T47D (cell line): ENCODE measurements at regions not wholly inside any gene's neighbourhood (a gene's known extent, or its start where the extent isn't known, plus 50 kb on each side); places are given as distances from the start of the nearest gene placed in this dataset.

Experiments used
- DNase-seq, 2 experiments: peaks; one replicate each; pipeline versions ENCODE4 v3.0.0 to v3.0.0-alpha.2; 2011 to 2012; ENCODE audit warnings: low read depth in 1 of 2, low spot score in 1 of 2
- JUND ChIP-seq: IDR thresholded peaks from 2 replicates; pipeline ENCODE4 v1.6.1; 2012; ENCODE audit warnings: low read depth
- in situ Hi-C: cut with HindIII; loops from 2 replicates; pipeline ENCODE4 v1.10.0; 2016; ENCODE audit warnings: low sequenced_read_pairs, low pct_unique_long_range_greater_than_20kb

- TF ChIP-seq JUND = no peak
- in situ Hi-C loops = no loop called here
- no peak for DNase-seq
Observed at GRCh38 chr16:66260522-66261254, 105.8 kb upstream of the CDH5 start.

DNA sequence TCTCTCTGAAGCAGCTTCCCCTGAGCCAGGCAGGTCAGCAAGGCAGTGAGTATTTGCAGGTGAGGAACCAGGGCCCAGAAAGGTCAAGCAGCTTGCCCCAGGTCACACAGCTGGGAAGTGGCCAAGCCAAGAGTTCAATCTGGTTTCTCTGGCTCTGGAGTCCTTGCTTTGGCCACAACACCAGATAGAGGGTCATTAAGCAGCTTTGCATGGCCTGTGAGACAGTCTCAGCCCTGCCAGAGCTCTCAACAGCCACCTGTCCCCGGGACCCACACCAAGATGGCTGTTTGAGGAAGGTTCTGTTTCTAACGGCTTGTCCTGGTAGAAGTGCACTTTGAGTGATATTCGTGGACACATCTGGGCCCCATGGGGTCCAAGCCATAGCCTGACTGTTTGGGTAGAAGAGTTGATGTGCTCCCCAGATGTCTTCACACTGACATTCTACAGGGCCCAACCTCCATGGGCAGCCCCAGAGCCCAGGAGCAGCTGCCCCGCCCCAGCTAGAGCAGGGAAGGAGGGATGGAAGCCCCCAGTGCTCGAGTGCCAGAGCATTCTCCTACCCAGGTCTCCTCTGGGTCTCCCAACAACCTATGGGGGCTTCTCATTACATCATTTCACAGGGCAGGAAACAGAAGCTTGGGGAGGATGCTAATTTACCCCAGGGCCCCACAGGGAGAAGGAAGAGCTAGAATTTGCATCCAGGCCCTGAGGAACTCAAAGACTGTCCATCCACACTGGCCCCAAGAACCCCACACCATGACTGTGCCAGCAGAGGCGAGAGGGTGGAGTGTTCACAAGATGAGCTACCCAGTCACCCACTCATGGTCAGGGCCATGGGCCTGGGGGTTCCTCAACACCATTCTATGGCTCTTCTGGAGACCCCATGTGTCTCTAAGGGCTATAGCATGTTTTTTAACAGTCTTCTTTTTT lies 107.3 kb upstream of the CDH5 start:
- in situ Hi-C loops = no loop called here
- TF ChIP-seq JUND = no peak
- no peak for DNase-seq

DNA sequence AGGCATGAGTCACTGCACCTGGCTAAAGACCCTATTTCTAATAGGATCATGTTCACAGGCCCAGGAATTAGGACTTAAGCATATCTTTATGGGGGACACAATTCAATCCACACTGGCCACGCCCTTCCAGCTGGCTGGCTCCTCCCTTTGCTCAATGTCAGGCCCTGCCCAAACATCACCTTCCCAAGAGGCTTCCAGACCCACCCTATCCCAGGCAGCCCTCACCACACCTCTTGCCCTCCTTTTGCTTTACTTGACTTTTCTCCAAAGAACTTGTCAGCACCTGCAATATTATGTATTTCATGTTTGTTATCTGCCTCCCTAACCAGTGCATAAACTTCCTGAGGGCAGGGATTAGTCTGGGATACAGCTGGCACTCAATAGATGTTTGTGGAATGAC lies 109.6 kb upstream of the CDH5 start:
- in situ Hi-C loops = no loop called here
- TF ChIP-seq JUND = no peak
- DNase-seq = no peak

DNA sequence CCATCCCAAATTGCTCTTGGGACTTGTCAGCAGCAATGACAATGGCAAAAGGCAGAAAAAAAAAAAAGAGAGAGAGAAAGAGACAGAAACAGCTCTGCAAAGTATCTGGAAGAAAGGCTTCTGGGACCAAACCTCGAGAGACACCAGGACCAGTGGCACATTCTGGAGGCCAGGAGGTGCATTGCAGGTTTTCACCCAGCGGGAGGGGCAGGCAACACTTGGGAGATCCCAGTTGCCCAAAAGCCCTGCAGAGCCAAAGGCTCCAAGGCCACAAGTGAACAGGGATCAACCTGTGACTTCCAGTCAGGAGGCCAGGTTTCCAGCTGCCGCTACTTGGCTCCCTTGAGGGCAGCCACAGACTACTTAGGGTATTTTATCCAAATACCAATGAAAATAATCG lies 110.8 kb upstream of the CDH5 start:
- DNase-seq = no peak
- TF ChIP-seq JUND = no peak
- in situ Hi-C loops = no loop called here

GRCh38 chr16:66254751-66255150 lies 111.7 kb upstream of the CDH5 start:
- in situ Hi-C loops = no loop called here
- no peak for DNase-seq
- TF ChIP-seq JUND = no peak

DNA sequence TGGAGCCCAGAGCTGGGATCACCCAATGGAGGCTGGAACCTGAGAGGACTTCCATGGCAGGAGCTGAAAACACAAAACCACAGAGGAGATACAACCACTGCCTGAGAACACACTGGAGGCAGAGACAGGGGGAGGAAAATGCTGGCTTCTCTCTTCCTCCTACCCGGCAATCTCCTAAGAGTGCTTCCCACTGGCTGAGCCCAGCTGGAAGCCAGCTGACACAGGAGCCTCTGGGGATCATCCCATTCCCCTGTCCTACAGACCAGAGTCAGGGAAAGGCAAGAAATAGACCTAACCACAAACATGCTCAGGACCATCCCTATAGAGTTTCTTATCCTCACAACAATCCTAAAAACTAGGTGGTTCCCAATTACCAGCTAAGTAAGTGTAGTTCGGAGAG lies 112.4 kb upstream of the CDH5 start:
- no peak for TF ChIP-seq JUND
- no peak for DNase-seq
- in situ Hi-C loops = no loop called here

DNA sequence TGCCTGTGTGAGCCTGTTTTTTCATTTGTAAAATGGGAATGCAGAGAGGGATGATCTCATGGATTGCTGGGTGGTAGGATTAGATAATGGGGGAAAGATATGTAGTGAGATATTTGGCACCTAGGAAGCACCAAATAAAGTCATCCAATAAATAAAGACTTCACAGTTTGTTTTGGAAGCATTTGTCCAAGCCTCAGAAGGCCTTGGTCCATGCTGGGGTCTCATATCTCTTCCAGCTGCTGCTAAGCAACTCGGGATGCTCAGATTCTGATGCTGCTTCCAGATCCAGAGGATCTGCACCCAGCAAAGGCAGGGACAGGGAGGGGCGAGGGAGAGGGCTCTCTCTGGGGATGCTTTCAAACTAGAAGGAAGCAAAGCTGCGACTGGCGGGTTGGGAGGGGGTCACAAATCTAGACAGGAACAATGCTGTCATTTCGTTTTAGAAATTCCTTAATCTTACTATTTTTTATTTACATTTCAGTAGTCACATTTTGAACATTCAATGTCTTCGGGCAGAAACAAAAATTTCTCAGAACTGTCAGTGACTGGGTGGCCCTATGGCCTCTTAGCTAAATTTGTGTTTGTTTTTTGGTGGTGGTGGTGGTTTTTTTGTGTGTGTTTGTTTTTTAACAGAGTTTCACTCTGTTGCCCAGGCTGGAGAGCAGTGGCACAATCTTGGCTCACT lies 114.9 kb upstream of the CDH5 start:
- in situ Hi-C loops = no loop called here
- no peak for TF ChIP-seq JUND
- DNase-seq = no peak

- in situ Hi-C loops = no loop called here
- no peak for TF ChIP-seq JUND
- no peak for DNase-seq
Observed at GRCh38 chr16:66250686-66251431, 115.6 kb upstream of the CDH5 start.

DNA sequence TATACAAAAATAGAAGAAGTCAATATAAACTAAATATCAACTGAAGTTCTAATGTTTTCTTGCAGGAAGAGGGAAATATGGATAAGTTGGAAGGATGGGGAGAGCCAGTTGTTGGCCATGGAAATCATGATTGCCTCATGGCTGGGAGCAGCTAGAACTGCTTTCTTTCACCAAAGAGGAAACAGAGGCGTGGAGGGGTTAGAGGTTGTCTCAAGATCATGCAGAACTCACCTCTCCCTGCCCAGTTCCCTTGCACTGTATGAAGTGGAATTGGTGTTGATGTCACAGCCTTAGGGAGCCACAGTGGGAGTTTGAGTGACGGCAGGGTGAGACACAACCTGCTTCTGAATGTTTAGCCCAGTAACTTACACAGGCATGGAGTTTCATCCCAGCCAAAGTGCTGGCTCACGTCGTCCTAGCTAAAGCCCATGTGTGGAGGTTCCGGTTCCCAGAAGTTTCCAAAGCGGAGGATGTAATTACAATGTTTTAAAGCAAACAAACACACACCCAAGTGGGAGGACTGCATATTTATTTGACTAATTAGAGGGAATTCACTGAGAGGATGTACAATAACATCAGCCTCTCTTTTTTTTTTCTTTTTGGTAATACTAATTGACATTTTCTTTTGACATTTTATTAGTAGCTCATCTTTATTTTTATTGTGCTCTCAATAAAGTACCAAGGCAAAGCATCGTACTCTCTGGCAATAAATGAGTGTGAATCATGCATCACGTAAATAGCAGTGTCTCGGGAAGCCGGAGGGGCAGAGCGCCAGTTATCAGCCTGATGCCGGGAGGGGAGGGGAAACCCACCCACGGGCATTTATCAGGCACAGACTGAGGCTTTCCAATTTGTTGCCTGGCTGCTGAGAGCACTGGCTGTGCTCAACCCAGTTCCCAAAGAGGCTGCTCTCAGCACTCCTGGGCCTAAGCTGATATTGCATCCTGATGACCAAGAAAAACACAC lies 118.7 kb upstream of the CDH5 start:
- in situ Hi-C loops = no loop called here
- DNase-seq = no peak
- no peak for TF ChIP-seq JUND

DNA sequence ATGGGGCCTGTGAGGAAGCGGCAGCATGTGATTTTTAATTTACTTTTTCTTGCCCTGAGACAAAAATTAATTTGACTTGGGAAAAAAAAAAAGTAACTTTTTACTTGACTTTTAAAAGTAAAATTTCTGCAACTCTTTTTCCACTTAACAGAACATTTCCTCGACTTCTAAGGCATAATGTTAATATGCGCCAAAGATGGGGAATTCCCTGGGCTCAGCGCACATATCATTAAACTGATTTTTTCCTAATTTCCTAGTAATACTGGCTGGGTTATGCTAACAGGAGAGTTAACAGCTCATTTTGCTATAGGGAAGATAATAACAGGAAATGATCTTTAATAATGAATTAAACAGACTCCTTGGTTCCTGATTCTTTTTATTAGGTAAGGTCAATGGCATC lies 120.6 kb upstream of the CDH5 start:
- no peak for DNase-seq

GRCh38 chr16:66245072-66245471 lies 121.4 kb upstream of the CDH5 start:
- DNase-seq = no peak
- no peak for TF ChIP-seq JUND
- in situ Hi-C loops = no loop called here

More for the DNA sequence above, 120.6 kb upstream of the CDH5 start:
- no peak for TF ChIP-seq JUND
- in situ Hi-C loops = no loop called here
